ENCODE measurements at regions not wholly inside any gene's neighbourhood (a gene's known extent, or its start where the extent isn't known, plus 50 kb on each side); places are given as distances from the start of the nearest gene placed in this dataset.

DNA sequence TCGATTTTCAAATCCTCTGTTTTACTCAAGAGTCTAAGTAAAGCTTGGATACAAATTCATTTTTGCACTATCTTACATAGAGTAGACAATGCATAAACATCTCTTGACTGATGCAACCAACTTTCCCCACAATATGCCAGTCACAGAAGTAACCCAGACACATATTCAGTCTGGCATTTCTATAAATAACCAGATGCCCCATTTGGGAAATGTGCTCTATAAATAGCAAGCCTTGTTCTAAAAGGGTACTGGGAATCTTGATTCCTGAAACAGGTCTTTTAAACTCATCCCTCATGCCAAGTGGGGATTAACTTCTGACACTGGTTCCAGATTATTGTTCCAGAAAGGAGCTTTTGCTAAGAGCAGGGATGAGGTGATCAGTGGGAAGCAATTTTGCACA lies 411.7 kb downstream of the EPM2A start:
- no peak overlapping the region for H3K4me3 Mint-ChIP-seq (ENCODE audit: unreplicated experiment)
- TF ChIP-seq, protein P1, sequence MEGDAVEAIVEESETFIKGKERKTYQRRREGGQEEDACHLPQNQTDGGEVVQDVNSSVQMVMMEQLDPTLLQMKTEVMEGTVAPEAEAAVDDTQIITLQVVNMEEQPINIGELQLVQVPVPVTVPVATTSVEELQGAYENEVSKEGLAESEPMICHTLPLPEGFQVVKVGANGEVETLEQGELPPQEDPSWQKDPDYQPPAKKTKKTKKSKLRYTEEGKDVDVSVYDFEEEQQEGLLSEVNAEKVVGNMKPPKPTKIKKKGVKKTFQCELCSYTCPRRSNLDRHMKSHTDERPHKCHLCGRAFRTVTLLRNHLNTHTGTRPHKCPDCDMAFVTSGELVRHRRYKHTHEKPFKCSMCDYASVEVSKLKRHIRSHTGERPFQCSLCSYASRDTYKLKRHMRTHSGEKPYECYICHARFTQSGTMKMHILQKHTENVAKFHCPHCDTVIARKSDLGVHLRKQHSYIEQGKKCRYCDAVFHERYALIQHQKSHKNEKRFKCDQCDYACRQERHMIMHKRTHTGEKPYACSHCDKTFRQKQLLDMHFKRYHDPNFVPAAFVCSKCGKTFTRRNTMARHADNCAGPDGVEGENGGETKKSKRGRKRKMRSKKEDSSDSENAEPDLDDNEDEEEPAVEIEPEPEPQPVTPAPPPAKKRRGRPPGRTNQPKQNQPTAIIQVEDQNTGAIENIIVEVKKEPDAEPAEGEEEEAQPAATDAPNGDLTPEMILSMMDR (IDR thresholded peaks at IDR 0.05; ENCODE audit: partially characterized antibody, unreplicated experiment): no peak
- no peaks in the 10 kb centered on the region for H3K36me3 Mint-ChIP-seq (ENCODE audit: unreplicated experiment)
- H3K27me3 Mint-ChIP-seq (ENCODE audit: unreplicated experiment): no peaks in the 10 kb centered on the region
- no peaks in the 10 kb centered on the region for H3K9me3 Mint-ChIP-seq (ENCODE audit: unreplicated experiment)
- no peaks in the 10 kb centered on the region for H3K4me1 Mint-ChIP-seq (ENCODE audit: low read depth, unreplicated experiment)
- no peak overlapping the region for H3K27ac Mint-ChIP-seq (ENCODE audit: unreplicated experiment)
- no peak for DNase-seq

GRCh38 chr6:145327586-145327985 lies 407.7 kb downstream of the EPM2A start:
- Mint-ChIP-seq H3K9me3 (ENCODE audit: unreplicated experiment) (no peaks in the 10 kb centered on the region), H3K4me3 (ENCODE audit: unreplicated experiment) (no peak overlapping the region), H3K27ac (ENCODE audit: unreplicated experiment) (no peak overlapping the region), H3K4me1 (ENCODE audit: low read depth, unreplicated experiment) (no peaks in the 10 kb centered on the region), H3K27me3 (ENCODE audit: unreplicated experiment) (no peaks in the 10 kb centered on the region), H3K36me3 (ENCODE audit: unreplicated experiment) (no peaks in the 10 kb centered on the region)
- no peak for DNase-seq
- TF ChIP-seq, protein P1 (IDR thresholded peaks at IDR 0.05; ENCODE audit: partially characterized antibody, unreplicated experiment): no peak

DNA sequence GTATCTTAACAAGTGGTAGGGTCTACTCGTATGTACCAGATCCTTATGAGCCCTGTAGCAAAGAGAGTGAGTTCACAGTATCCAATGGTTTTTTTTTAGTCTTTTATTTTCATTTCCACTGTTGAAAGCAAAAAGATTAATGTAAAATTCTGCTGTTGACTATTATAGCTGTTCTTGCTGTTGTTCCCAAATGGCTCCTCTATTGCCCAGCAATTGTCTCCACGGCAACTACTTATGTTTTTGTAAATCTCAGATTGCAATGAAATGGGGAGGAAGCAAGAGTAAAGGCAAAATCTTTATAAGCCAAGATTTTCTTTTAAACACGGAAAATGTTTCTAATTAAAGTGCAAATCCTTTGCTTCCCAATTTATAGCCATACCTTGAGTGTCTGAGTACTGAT lies 406.1 kb downstream of the EPM2A start:
- Mint-ChIP-seq H3K9me3 (ENCODE audit: unreplicated experiment) (no peaks in the 10 kb centered on the region), H3K4me3 (ENCODE audit: unreplicated experiment) (no peak overlapping the region), H3K36me3 (ENCODE audit: unreplicated experiment) (no peaks in the 10 kb centered on the region), H3K27ac (ENCODE audit: unreplicated experiment) (no peak overlapping the region), H3K27me3 (ENCODE audit: unreplicated experiment) (no peaks in the 10 kb centered on the region), H3K4me1 (ENCODE audit: low read depth, unreplicated experiment) (no peaks in the 10 kb centered on the region)
- no peak for DNase-seq
- TF ChIP-seq, protein P1 (IDR thresholded peaks at IDR 0.05; ENCODE audit: partially characterized antibody, unreplicated experiment): no peak

- no peak for DNase-seq
- no peaks in the 10 kb centered on the region for H3K27me3 Mint-ChIP-seq (ENCODE audit: unreplicated experiment)
- no peaks in the 10 kb centered on the region for H3K36me3 Mint-ChIP-seq (ENCODE audit: unreplicated experiment)
- no peak overlapping the region for H3K4me3 Mint-ChIP-seq (ENCODE audit: unreplicated experiment)
- no peaks in the 10 kb centered on the region for H3K4me1 Mint-ChIP-seq (ENCODE audit: low read depth, unreplicated experiment)
- H3K27ac Mint-ChIP-seq (ENCODE audit: unreplicated experiment): no peak overlapping the region
- TF ChIP-seq, protein P1 (IDR thresholded peaks at IDR 0.05; ENCODE audit: partially characterized antibody, unreplicated experiment): no peak
- H3K9me3 Mint-ChIP-seq (ENCODE audit: unreplicated experiment): no peaks in the 10 kb centered on the region
Measured at GRCh38 chr6:145331066-145331465, 404.3 kb downstream of the EPM2A start.

DNA sequence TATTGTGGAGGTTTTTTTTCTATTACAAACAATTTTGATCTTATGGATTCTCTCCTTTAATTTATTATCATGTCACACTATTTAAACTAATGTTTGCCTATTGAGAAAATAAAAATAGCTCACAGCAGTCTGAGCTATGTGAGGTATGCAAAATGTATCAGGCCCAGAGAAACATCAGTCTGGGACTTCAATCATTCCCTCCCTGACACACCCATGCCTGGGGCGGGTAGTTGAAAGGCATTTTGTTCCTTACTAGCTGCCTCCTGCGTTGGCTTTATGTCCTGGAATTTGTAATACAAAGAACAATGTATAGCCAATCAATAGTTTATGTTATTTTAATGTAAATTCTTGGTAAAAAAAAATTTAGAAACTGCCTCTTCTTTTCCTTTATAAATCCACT lies 403.3 kb downstream of the EPM2A start:
- no peaks in the 10 kb centered on the region for H3K4me1 Mint-ChIP-seq (ENCODE audit: low read depth, unreplicated experiment)
- H3K9me3 Mint-ChIP-seq (ENCODE audit: unreplicated experiment): no peaks in the 10 kb centered on the region
- no peak overlapping the region for H3K4me3 Mint-ChIP-seq (ENCODE audit: unreplicated experiment)
- no peak for DNase-seq
- TF ChIP-seq, protein P1 (IDR thresholded peaks at IDR 0.05; ENCODE audit: partially characterized antibody, unreplicated experiment): no peak
- no peak overlapping the region for H3K27ac Mint-ChIP-seq (ENCODE audit: unreplicated experiment)
- no peaks in the 10 kb centered on the region for H3K36me3 Mint-ChIP-seq (ENCODE audit: unreplicated experiment)
- H3K27me3 Mint-ChIP-seq (ENCODE audit: unreplicated experiment): no peaks in the 10 kb centered on the region
